Liver (tissue), 2 donors: ENCODE measurements at regions not wholly inside any gene's neighbourhood (a gene's known extent, or its start where the extent isn't known, plus 50 kb on each side); places are given as distances from the start of the nearest gene placed in this dataset.

Source experiments
- CTCF ChIP-seq: fragments of 150-350 bp; IDR thresholded peaks from 2 replicates; pipeline ENCODE4 v1.5.1; 2017; ENCODE audit warnings: improper control_type of control experiment, low read depth, low read length; ENCODE audit not compliant: missing input control
- YY1 ChIP-seq: IDR thresholded peaks from 2 replicates; pipeline ENCODE4 v1.6.1; 2016; ENCODE audit warnings: antibody characterized with exemption, mild to moderate bottlenecking
- donor health status: healthy.

GRCh38 chr12:24630446-24630845 is 318.5 kb downstream of the BCAT1 start:
- TF ChIP-seq YY1 (no peak), CTCF (no peak)
